ENCODE measurements at regions not wholly inside any gene's neighbourhood (a gene's known extent, or its start where the extent isn't known, plus 50 kb on each side); places are given as distances from the start of the nearest gene placed in this dataset.
"Not testable (repeated sequence)": the region's sequence is repeated elsewhere in the genome, so short reads cannot be mapped to it uniquely, and the experiment has no call there.

DNA sequence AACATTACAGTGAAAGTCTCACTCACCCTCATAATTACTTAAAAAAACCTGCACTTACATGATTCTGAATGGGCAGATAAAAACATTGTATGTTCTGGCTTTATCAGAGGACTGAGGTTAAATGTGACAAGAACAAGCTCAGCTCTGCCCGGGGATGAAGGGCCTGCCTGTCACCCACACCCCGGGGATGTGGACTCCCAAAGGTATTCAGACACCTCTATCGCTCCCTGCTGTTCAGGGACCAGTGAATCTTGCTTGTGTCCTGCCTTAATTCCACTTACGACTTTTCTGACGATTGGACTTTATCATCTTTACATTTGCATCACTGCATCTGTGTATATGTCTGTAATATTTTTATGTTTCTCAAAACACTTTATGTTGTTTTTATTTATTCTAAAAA, 341.8 kb upstream of the ANKRD20A1 start:
- not testable (repeated sequence) for H3K36me3 ChIP-seq (ENCODE audit: control insufficient read depth in 2 of 2, insufficient read depth in 2 of 2, low read length in 1 of 2); H3K27me3 ChIP-seq (ENCODE audit: control insufficient read depth in 1 of 2, insufficient read depth in 2 of 2, low read length in 2 of 2); H3K4me1 ChIP-seq (ENCODE audit: control insufficient read depth in 2 of 2, insufficient read depth in 2 of 2, low read length in 1 of 2); H3K27ac ChIP-seq (ENCODE audit: low read depth in 2 of 2, low read length in 1 of 2); H3K9me3 ChIP-seq (ENCODE audit: control insufficient read depth in 2 of 2, insufficient read depth in 1 of 2, low read depth in 1 of 2, low read length in 1 of 2); H3K4me3 ChIP-seq (ENCODE audit: low read depth in 1 of 2, low read length in 2 of 2)
- WGBS, 2 donors = no CpG with 5 or more reads among the region's 5 CpGs

DNA sequence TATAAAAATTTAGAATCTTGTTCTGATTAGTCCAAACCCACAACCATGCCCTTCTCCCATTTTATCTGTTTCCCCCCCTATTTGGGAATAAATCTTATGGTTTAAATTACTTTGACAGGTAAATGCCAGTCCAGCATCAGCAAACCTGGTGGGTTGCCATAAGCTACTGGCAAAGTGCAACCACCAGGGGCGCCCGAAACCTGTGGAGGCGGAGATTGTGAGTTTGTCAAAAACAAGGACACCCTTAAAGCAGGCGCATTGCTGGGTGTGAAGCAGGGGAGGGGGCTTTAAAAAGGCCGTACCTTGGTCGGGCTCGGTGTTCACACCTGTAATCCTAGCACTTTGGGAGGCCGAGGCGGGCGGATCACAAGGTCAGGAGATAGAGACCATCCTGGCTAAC, 344.1 kb upstream of the ANKRD20A1 start:
- not testable (repeated sequence) for H3K27me3 ChIP-seq (ENCODE audit: control insufficient read depth in 1 of 2, insufficient read depth in 2 of 2, low read length in 2 of 2); H3K4me3 ChIP-seq (ENCODE audit: low read depth in 1 of 2, low read length in 2 of 2); H3K27ac ChIP-seq (ENCODE audit: low read depth in 2 of 2, low read length in 1 of 2); H3K36me3 ChIP-seq (ENCODE audit: control insufficient read depth in 2 of 2, insufficient read depth in 2 of 2, low read length in 1 of 2); H3K4me1 ChIP-seq (ENCODE audit: control insufficient read depth in 2 of 2, insufficient read depth in 2 of 2, low read length in 1 of 2); H3K9me3 ChIP-seq (ENCODE audit: control insufficient read depth in 2 of 2, insufficient read depth in 1 of 2, low read depth in 1 of 2, low read length in 1 of 2)
- WGBS, 2 donors = no CpG with 5 or more reads among the region's 10 CpGs

GRCh38 chr9:67503728-67504369, 354.9 kb upstream of the ANKRD20A1 start:
- not testable (repeated sequence) for H3K9me3 ChIP-seq (ENCODE audit: control insufficient read depth in 2 of 2, insufficient read depth in 1 of 2, low read depth in 1 of 2, low read length in 1 of 2); H3K27me3 ChIP-seq (ENCODE audit: control insufficient read depth in 1 of 2, insufficient read depth in 2 of 2, low read length in 2 of 2); H3K4me1 ChIP-seq (ENCODE audit: control insufficient read depth in 2 of 2, insufficient read depth in 2 of 2, low read length in 1 of 2); H3K27ac ChIP-seq (ENCODE audit: low read depth in 2 of 2, low read length in 1 of 2); H3K36me3 ChIP-seq (ENCODE audit: control insufficient read depth in 2 of 2, insufficient read depth in 2 of 2, low read length in 1 of 2); H3K4me3 ChIP-seq (ENCODE audit: low read depth in 1 of 2, low read length in 2 of 2)
- WGBS, 2 donors = no CpG with 5 or more reads among the region's 2 CpGs

GRCh38 chr9:67492028-67492427, 366.7 kb upstream of the ANKRD20A1 start:
- not testable (repeated sequence) for H3K27me3 ChIP-seq (ENCODE audit: control insufficient read depth in 1 of 2, insufficient read depth in 2 of 2, low read length in 2 of 2); H3K36me3 ChIP-seq (ENCODE audit: control insufficient read depth in 2 of 2, insufficient read depth in 2 of 2, low read length in 1 of 2); H3K4me3 ChIP-seq (ENCODE audit: low read depth in 1 of 2, low read length in 2 of 2); H3K27ac ChIP-seq (ENCODE audit: low read depth in 2 of 2, low read length in 1 of 2); H3K4me1 ChIP-seq (ENCODE audit: control insufficient read depth in 2 of 2, insufficient read depth in 2 of 2, low read length in 1 of 2); H3K9me3 ChIP-seq (ENCODE audit: control insufficient read depth in 2 of 2, insufficient read depth in 1 of 2, low read depth in 1 of 2, low read length in 1 of 2)

DNA sequence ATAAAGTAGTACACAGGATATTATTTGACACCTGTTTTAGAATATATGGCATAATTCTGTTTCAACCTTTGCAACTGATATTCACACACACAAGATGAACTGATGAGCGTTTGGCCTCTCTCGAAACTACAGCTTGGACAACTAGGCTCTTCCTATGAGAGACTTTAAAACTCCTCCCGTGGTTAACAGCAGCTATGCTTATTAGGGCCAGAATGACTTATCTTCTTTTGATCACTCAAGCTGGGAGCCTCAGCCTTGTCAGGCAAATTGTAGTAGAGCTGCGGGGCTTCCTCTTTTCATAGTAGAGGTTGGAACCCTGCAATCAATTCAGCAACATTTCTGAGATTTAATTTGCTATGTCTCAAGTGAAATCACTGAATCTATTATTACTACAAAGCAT, 381.3 kb upstream of the ANKRD20A1 start:
- not testable (repeated sequence) for H3K4me3 ChIP-seq (ENCODE audit: low read depth in 1 of 2, low read length in 2 of 2); H3K36me3 ChIP-seq (ENCODE audit: control insufficient read depth in 2 of 2, insufficient read depth in 2 of 2, low read length in 1 of 2); H3K27me3 ChIP-seq (ENCODE audit: control insufficient read depth in 1 of 2, insufficient read depth in 2 of 2, low read length in 2 of 2); H3K27ac ChIP-seq (ENCODE audit: low read depth in 2 of 2, low read length in 1 of 2); H3K9me3 ChIP-seq (ENCODE audit: control insufficient read depth in 2 of 2, insufficient read depth in 1 of 2, low read depth in 1 of 2, low read length in 1 of 2); H3K4me1 ChIP-seq (ENCODE audit: control insufficient read depth in 2 of 2, insufficient read depth in 2 of 2, low read length in 1 of 2)
- 80% methylated on average over 1 of the region's 4 CpGs; no CpG with 5 or more reads in 1 of the 2 donors for WGBS, 2 donors

DNA sequence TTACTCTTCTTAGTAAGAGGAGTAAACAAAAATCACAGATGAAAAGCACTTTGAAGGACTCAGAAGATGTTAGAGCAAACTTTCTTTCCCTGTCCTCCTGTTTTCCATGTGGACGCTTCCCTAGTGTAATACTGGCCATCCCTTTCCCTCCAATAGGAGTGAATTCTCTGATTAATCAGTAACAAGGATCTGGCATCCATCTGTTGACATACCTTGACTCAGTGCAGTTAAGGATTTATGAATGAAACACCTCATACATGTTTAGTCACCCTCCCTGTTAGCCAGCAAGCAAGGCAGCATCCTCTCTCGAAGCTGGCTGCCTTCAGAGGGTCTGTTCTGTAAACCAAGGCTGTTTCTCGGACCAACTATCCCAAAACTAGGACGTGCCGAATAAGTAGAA, 388.0 kb upstream of the ANKRD20A1 start:
- H3K4me1 ChIP-seq (ENCODE audit: control insufficient read depth in 2 of 2, insufficient read depth in 2 of 2, low read length in 1 of 2); H3K27ac ChIP-seq (ENCODE audit: low read depth in 2 of 2, low read length in 1 of 2); H3K36me3 ChIP-seq (ENCODE audit: control insufficient read depth in 2 of 2, insufficient read depth in 2 of 2, low read length in 1 of 2); H3K27me3 ChIP-seq (ENCODE audit: control insufficient read depth in 1 of 2, insufficient read depth in 2 of 2, low read length in 2 of 2); H3K9me3 ChIP-seq (ENCODE audit: control insufficient read depth in 2 of 2, insufficient read depth in 1 of 2, low read depth in 1 of 2, low read length in 1 of 2); H3K4me3 ChIP-seq (ENCODE audit: low read depth in 1 of 2, low read length in 2 of 2): not testable (repeated sequence)
- no CpG with 5 or more reads among the region's 5 CpGs for WGBS, 2 donors

DNA sequence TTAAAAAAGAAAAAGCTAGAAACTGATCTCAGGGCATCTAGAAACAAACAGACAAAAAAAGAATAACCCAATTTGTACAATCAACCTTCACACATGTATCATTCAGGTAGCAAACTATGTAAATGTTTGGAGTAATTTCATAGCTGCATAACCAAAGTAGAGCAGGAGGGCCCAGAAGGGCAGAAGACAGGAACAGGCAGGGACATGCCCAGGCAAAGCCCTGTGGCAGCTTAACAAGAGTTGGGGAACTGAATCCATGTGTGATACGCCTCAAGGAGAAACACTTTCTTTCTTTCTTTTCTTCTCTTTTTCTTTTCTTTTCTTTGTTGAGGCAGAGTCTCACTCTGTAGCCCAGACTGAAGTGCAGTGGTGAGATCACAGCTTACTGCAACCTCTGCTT, 390.4 kb upstream of the ANKRD20A1 start:
- not testable (repeated sequence) for H3K9me3 ChIP-seq (ENCODE audit: control insufficient read depth in 2 of 2, insufficient read depth in 1 of 2, low read depth in 1 of 2, low read length in 1 of 2); H3K27ac ChIP-seq (ENCODE audit: low read depth in 2 of 2, low read length in 1 of 2)
- no CpG with 5 or more reads among the region's 1 CpG for WGBS, 2 donors

DNA sequence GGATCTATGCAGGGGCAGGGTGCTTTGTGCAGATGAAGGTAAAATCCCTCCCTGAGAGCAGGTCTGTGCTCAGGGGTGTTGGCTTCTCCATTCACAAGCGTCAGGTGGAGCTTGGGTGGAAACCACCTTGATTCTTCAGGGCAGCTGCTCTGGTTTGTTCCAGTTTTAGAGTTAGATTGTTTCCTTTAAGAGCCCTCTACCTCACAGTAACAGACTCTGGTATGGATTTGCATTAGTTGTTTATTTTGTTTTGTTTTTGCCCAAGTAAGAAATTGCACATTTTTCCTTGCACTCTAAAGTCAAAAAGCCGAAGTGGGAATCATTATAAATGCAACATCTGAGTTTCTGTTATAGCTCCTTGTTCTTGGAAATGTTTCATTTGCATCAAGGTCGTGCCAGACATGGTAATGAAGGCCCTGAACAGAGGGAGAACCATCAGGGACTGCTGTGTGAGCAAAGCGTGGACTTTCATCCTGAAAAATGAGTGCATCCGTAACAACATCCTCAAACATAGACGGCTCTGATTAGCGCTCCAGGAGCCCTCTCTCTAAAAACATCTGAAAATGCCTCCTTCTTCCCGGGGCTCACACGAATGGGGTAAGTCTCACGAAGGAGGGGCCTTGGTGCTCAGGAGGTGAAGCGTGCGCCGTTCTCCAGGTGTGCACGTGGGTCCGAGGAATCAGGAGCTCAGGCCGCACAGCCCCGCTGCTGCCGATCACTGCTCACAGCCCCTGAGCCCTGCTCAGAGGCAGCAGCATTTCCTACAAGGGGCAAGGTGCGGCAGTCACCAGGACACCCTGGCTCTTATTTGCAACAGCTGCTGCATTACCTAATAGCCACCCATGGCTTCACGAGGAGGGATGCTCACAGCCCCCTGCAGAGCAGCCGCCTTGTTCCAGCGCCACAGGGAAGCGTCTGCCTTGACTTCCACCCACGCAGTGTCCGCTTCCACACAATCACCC, 396.7 kb upstream of the ANKRD20A1 start:
- no CpG with 5 or more reads among the region's 25 CpGs for WGBS, 2 donors
- not testable (repeated sequence) for H3K27ac ChIP-seq (ENCODE audit: low read depth in 2 of 2, low read length in 1 of 2); H3K9me3 ChIP-seq (ENCODE audit: control insufficient read depth in 2 of 2, insufficient read depth in 1 of 2, low read depth in 1 of 2, low read length in 1 of 2); H3K4me1 ChIP-seq (ENCODE audit: control insufficient read depth in 2 of 2, insufficient read depth in 2 of 2, low read length in 1 of 2); H3K27me3 ChIP-seq (ENCODE audit: control insufficient read depth in 1 of 2, insufficient read depth in 2 of 2, low read length in 2 of 2); H3K36me3 ChIP-seq (ENCODE audit: control insufficient read depth in 2 of 2, insufficient read depth in 2 of 2, low read length in 1 of 2); H3K4me3 ChIP-seq (ENCODE audit: low read depth in 1 of 2, low read length in 2 of 2)

More for the DNA sequence above, 390.4 kb upstream of the ANKRD20A1 start:
- H3K27me3 ChIP-seq (ENCODE audit: control insufficient read depth in 1 of 2, insufficient read depth in 2 of 2, low read length in 2 of 2); H3K4me3 ChIP-seq (ENCODE audit: low read depth in 1 of 2, low read length in 2 of 2); H3K4me1 ChIP-seq (ENCODE audit: control insufficient read depth in 2 of 2, insufficient read depth in 2 of 2, low read length in 1 of 2); H3K36me3 ChIP-seq (ENCODE audit: control insufficient read depth in 2 of 2, insufficient read depth in 2 of 2, low read length in 1 of 2): not testable (repeated sequence)

DNA sequence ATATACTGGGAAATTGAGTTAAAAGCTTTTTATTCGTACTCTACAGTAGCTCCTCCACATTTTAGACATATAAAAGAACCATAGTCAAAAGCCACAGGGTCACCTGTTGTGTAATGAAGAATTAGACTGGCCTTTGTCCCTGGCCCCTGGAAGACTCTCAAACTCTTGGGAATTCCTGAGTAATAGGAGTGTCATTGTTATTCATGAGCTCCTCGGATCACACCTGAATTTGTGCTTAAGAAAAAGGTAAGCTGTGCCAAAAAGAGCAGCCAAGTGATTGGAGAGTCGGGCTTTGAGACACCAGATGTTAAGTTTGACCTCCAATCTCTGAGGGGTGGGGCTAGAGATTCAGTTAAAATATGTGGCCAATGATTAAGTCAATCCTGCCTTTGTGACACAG, 405.8 kb upstream of the ANKRD20A1 start:
- WGBS, 2 donors = no CpG with 5 or more reads among the region's 3 CpGs
- H3K4me1 ChIP-seq (ENCODE audit: control insufficient read depth in 2 of 2, insufficient read depth in 2 of 2, low read length in 1 of 2); H3K36me3 ChIP-seq (ENCODE audit: control insufficient read depth in 2 of 2, insufficient read depth in 2 of 2, low read length in 1 of 2); H3K27me3 ChIP-seq (ENCODE audit: control insufficient read depth in 1 of 2, insufficient read depth in 2 of 2, low read length in 2 of 2); H3K4me3 ChIP-seq (ENCODE audit: low read depth in 1 of 2, low read length in 2 of 2); H3K9me3 ChIP-seq (ENCODE audit: control insufficient read depth in 2 of 2, insufficient read depth in 1 of 2, low read depth in 1 of 2, low read length in 1 of 2); H3K27ac ChIP-seq (ENCODE audit: low read depth in 2 of 2, low read length in 1 of 2): not testable (repeated sequence)

- H3K36me3 ChIP-seq (ENCODE audit: control insufficient read depth in 2 of 2, insufficient read depth in 2 of 2, low read length in 1 of 2); H3K27me3 ChIP-seq (ENCODE audit: control insufficient read depth in 1 of 2, insufficient read depth in 2 of 2, low read length in 2 of 2); H3K27ac ChIP-seq (ENCODE audit: low read depth in 2 of 2, low read length in 1 of 2); H3K9me3 ChIP-seq (ENCODE audit: control insufficient read depth in 2 of 2, insufficient read depth in 1 of 2, low read depth in 1 of 2, low read length in 1 of 2); H3K4me1 ChIP-seq (ENCODE audit: control insufficient read depth in 2 of 2, insufficient read depth in 2 of 2, low read length in 1 of 2); H3K4me3 ChIP-seq (ENCODE audit: low read depth in 1 of 2, low read length in 2 of 2): not testable (repeated sequence)
- WGBS, 2 donors = no CpG with 5 or more reads among the region's 3 CpGs
Observed at GRCh38 chr9:67442313-67442712, 416.4 kb upstream of the ANKRD20A1 start.

All from esophagus (tissue), 2 donors.